ENCODE measurements at regions not wholly inside any gene's neighbourhood (a gene's known extent, or its start where the extent isn't known, plus 50 kb on each side); places are given as distances from the start of the nearest gene placed in this dataset.

- Histone ChIP-seq H3K4me1 (no peaks in the 10 kb centered on the region), H3K27me3 (peaks cover 0 to 8% (median 0%) of the 10 kb centered on the region in 7 donors), H3K9me3 (peaks cover 0 to 12% (median 0%) of the 10 kb centered on the region in 11 donors), H3K27ac (no peak overlapping the region), H3K36me3 (no peaks in the 10 kb centered on the region), H3K4me3 (no peak overlapping the region)
- DNase-seq (no peak), ATAC-seq (no peak)
- no peak for TF ChIP-seq CTCF (IDR thresholded peaks at IDR 0.05)
- 83 to 85% methylated on average over 5 of the region's 5 CpGs for WGBS, 2 donors
- intact Hi-C loops (cut with DNase I) = no loop called here
Measured at GRCh38 chr2:36253086-36253485, 102.5 kb upstream of the CRIM1 start.

GRCh38 chr2:36246320-36246990 is 109.1 kb upstream of the CRIM1 start:
- intact Hi-C loops (cut with DNase I) = no loop called here
- DNase-seq (no peak), ATAC-seq (no peak)
- H3K27me3 ChIP-seq = no peaks in the 10 kb centered on the region
- peak overlapping the region in 1 of 10 donors; percentile 13 for H3K27ac ChIP-seq
- WGBS, 2 donors = 48 to 55% methylated on average over 2 of the region's 2 CpGs
- H3K4me1 ChIP-seq = peaks cover 0 to 13% (median 0%) of the 10 kb centered on the region in 9 donors
- no peak for TF ChIP-seq CTCF (IDR thresholded peaks at IDR 0.05)
- peaks cover 0 to 5% (median 0%) of the 10 kb centered on the region in 11 donors for H3K9me3 ChIP-seq
- H3K36me3 ChIP-seq = no peaks in the 10 kb centered on the region
- no peak overlapping the region for H3K4me3 ChIP-seq

- Histone ChIP-seq H3K9me3 (peaks cover 0 to 5% (median 0%) of the 10 kb centered on the region in 11 donors), H3K36me3 (no peaks in the 10 kb centered on the region), H3K4me1 (peaks cover 0 to 13% (median 0%) of the 10 kb centered on the region in 9 donors), H3K4me3 (no peak overlapping the region), H3K27ac (no peak overlapping the region), H3K27me3 (no peaks in the 10 kb centered on the region)
- DNase-seq = no peak
- TF ChIP-seq CTCF (IDR thresholded peaks at IDR 0.05) = no peak
- 58 to 61% methylated on average over 2 of the region's 2 CpGs for WGBS, 2 donors
- no peak for ATAC-seq
- intact Hi-C loops (cut with DNase I) = no loop called here
Measured at GRCh38 chr2:36245651-36246050, 109.9 kb upstream of the CRIM1 start.

- DNase-seq = no peak
- 66 to 72% methylated on average over 6 of the region's 6 CpGs for WGBS, 2 donors
Measured at GRCh38 chr2:36238106-36238505, 117.5 kb upstream of the CRIM1 start.

More at GRCh38 chr2:36238106-36238505, 117.5 kb upstream of the CRIM1 start:
- no peak overlapping the region for H3K27ac ChIP-seq
- no peak overlapping the region for H3K4me3 ChIP-seq
- no peak for ATAC-seq
- peaks cover 0 to 11% (median 0%) of the 10 kb centered on the region in 7 donors for H3K27me3 ChIP-seq
- no peaks in the 10 kb centered on the region for H3K9me3 ChIP-seq
- H3K4me1 ChIP-seq = no peaks in the 10 kb centered on the region
- H3K36me3 ChIP-seq = no peaks in the 10 kb centered on the region
- no peak for TF ChIP-seq CTCF (IDR thresholded peaks at IDR 0.05)
- intact Hi-C loops (cut with DNase I) = no loop called here

Data from heart right ventricle (tissue), 16 donors.